ENCODE measurements at regions not wholly inside any gene's neighbourhood (a gene's known extent, or its start where the extent isn't known, plus 50 kb on each side); places are given as distances from the start of the nearest gene placed in this dataset.

GRCh38 chr1:116232989-116233514, 121.9 kb downstream of the MAB21L3 start:
- no peak for DNase-seq

DNA sequence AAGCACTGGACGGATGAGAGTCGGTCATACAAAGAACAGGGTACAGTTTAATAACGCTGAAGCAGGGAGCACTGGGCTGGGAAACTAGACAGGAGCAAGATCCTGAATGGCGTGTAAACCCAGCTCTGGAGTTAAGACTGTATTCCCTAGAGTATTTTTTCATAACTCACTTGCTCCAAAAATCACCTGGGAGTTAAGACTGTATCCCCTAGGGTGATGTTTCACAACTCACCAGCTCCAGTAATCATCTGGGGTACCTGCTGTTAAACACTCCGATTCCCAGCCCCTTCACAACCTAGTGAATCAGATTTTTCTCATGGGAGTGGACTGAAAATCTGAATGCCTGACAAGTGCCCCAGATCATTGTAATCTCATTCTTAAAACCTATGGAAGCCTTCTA, 123.2 kb downstream of the MAB21L3 start:
- DNase-seq = no peak

DNA sequence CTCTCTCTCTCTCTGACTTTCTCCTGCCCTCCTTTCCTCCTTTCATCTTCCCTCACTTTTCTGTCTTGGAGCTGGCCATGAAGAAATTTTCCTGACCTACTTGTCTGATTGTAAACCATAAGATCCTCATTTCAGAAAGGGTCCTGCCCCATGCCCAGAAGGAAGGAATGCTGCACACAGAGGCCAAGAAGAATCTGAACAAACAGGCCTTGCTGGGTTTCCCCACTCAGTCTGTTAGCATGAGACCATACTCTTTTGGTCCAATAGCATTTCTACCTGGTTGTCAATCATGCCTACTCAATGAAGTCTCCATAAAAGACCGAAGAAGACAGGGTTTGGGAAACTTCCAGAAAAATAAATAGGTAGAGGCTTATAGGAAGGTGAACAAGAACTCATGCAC, 128.7 kb downstream of the MAB21L3 start:
- DNase-seq = no peak

GRCh38 chr1:116242741-116243140, 130.3 kb upstream of the ATP1A1 start:
- no peak for DNase-seq

GRCh38 chr1:116243333-116244054, 129.6 kb upstream of the ATP1A1 start:
- DNase-seq = peak; percentile 24

GRCh38 chr1:116246174-116246573, 126.9 kb upstream of the ATP1A1 start:
- DNase-seq = no peak

DNA sequence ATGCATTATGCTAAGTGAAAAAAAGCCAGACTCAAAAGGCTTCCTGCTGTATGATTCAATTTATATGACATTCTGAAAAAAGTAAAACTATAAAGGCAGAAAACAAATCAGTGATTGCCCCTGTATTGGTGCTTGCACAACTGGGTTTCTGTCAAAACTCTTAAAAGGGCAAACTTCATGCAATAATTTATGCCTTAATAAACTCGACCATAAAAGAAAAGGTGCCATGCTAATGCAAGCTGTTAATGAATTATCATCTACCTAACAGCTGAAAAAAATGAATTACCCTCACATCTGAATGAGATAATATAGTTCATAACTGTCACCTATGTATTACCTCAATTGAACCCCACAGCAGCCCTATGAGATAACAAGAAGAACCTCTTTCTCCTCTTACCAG, 120.8 kb upstream of the ATP1A1 start:
- no peak for DNase-seq

DNA sequence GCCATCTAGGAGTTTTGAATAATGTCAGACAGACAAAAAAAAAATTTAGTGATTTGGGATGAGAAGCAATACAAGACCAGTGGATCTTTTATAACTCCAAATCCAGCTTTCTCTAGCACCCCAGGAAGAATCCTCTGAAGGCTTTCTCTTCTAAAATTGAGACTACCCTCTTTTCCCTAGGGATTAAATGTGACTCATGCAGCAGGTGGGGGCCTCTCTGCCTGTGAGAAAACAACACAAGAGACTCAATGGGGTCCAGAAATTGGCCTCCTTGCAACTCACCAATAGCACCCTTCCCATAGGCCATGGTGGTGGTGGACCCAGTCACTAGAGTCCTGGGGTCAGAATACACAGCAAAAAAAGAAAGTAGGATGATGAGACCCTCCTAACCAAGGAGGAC, 120.3 kb upstream of the ATP1A1 start:
- no peak for DNase-seq

GRCh38 chr1:116253566-116254382, 119.3 kb upstream of the ATP1A1 start:
- DNase-seq = no peak

GRCh38 chr1:116254776-116255175, 118.3 kb upstream of the ATP1A1 start:
- DNase-seq = no peak

- DNase-seq = no peak
Observed at GRCh38 chr1:116255486-116256285, 117.4 kb upstream of the ATP1A1 start.

DNA sequence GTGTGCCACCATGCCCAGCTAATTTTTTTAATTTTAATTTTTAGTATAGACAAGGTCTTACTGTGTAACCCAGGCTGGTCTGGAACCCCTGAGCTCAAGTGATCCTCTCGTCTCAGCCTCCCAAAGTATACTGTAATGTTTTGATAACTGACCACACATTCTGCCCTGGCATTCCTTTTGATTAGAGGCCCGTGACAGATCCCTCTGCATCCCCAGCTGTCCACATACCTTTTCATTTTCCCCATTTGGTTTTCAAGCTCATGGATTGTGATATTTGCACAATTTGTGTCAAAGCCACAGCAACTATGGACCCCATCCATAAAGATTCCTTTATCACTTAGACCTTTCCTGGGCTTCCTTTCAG, 116.8 kb upstream of the ATP1A1 start:
- DNase-seq = no peak

DNA sequence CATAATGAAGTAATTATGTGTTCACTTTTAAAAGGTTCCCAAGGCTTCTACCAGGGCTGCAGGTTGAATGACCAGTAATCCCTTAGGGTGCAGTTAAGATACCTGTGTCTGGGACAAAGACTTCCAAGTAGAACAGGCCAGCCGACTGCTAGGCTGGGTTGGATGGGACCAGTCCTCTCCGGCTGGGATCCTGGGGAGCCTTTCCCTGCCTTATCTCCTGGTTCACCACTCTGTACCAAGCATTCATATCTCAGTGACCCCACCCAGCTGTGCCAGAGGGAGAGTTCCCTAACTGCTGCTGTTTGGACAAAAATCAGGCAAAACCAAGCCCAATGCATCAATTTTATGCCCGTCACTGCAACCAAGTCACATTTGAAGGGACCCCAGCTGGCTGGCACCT, 116.2 kb upstream of the ATP1A1 start:
- no peak for DNase-seq

- DNase-seq = no peak
Observed at GRCh38 chr1:116257341-116257767, 115.7 kb upstream of the ATP1A1 start.

DNA sequence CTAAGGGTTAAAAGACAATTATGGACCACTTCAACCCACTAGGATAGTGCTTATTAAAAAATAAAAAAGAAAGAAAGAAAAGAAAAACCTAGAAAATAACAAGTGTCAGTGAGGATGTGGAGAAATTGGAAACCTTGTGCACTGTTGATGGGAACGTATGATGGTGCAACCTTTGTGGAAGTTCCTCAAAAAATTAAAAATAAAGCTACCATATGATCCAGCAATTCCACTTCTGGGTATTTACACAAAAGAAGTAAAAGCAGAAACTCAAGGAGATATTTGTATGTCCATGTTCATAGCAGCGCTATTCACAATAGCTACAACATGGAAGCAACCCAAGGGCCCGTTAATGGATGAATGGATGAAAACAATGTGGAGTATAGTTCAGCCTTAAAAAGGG, 115.2 kb upstream of the ATP1A1 start:
- no peak for DNase-seq

GRCh38 chr1:116258668-116259419, 114.2 kb upstream of the ATP1A1 start:
- no peak for DNase-seq

- DNase-seq = no peak
Observed at GRCh38 chr1:116259663-116260062, 113.4 kb upstream of the ATP1A1 start.

DNA sequence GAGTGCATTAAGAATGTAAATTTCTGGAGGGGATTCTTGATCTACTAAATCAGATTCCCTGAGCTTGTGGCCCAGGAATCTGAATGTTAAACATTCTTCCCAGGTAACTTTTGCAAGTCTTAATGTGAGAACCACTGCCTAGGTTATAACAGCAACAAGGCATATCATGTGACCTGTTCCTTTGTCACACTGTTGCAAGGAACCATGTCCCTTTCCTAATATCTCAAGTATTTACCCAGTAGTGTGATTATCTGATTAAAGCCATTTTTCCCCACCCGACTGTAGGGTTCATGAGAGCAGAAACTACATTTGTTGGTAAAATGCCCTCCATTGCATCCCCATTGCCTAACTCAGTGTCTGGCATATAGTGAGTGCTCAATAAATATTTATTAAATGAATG, 112.9 kb upstream of the ATP1A1 start:
- DNase-seq = no peak

- DNase-seq = no peak
Observed at GRCh38 chr1:116260621-116261020, 112.4 kb upstream of the ATP1A1 start.

DNA sequence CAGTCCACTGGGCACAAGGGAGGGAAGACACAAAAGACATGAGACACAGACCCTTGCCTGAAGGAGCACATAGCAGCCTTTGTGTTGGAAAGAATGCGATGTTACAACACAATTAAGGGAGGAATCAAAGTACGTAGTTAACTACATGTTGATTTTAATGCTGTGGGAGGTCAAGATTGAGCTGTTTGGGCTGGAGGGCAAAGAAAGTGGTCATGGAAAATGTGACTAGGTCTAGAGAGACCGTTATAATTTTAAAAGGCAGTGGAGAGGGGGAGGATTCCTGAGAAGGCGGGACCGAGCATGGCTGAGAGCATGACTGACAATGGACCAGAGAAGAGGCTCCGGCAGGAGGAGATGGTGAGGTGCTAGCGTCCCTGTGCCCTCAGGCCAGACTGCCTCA, 111.8 kb upstream of the ATP1A1 start:
- no peak for DNase-seq

GRCh38 chr1:116262207-116262994, 110.6 kb upstream of the ATP1A1 start:
- DNase-seq = no peak

GRCh38 chr1:116262995-116263385, 110.1 kb upstream of the ATP1A1 start:
- DNase-seq = no peak

All from dermis blood vessel endothelial cell (primary cell).